CD4-positive, CD25-positive, alpha-beta regulatory T cell (primary cell): ENCODE measurements at regions not wholly inside any gene's neighbourhood (a gene's known extent, or its start where the extent isn't known, plus 50 kb on each side); places are given as distances from the start of the nearest gene placed in this dataset.

Experiments used
- ATAC-seq, 2 donors: fragments of 150-1000 bp; cut with Tn5 transposase; one replicate each; pipeline ENCODE4 v1.10.0; 2021; ENCODE audit warnings: low read depth in 2 of 2, moderate number of reproducible peaks in 2 of 2, moderate library complexity in 1 of 2
- DNase-seq, 3 donors: peaks; one replicate each; pipeline versions ENCODE4 v3.0.0 to v3.0.0-alpha.2; 2012 to 2022; ENCODE audit warnings: mixed read lengths in 1 of 3
- H3K27ac ChIP-seq: one replicate; pipeline ENCODE4 v1.7.0; 2013; ENCODE audit warnings: mild to moderate bottlenecking, low read length; ENCODE audit not compliant: insufficient read depth, poor library complexity, severe bottlenecking
- H3K27me3 ChIP-seq: one replicate; pipeline ENCODE4 v1.7.0; 2013; ENCODE audit warnings: low read length; ENCODE audit not compliant: control insufficient read depth, insufficient read depth
- H3K36me3 ChIP-seq: one replicate; pipeline ENCODE4 v1.7.0; 2013; ENCODE audit warnings: mild to moderate bottlenecking, low read length, moderate library complexity; ENCODE audit not compliant: control insufficient read depth, insufficient read depth
- H3K4me1 ChIP-seq: 2 replicates; pipeline ENCODE4 v1.7.0; 2013; ENCODE audit warnings: mild to moderate bottlenecking, low read length; ENCODE audit not compliant: insufficient read depth, control insufficient read depth, poor library complexity, severe bottlenecking
- H3K4me3 ChIP-seq: one replicate; pipeline ENCODE4 v1.7.0; 2013; ENCODE audit warnings: low read depth, mild to moderate bottlenecking, low read length, moderate library complexity
- H3K9me3 ChIP-seq, 2 experiments: 1 replicate in 1 of 2; 2 replicates in 1 of 2; pipeline ENCODE4 v1.7.0; 2013; ENCODE audit warnings: low read length in 2 of 2, mild to moderate bottlenecking in 1 of 2, moderate library complexity in 1 of 2; ENCODE audit not compliant: control insufficient read depth in 2 of 2
- H3K27ac Mint-ChIP-seq, 3 donors: one replicate each; pipeline ENCODE4 v1.8.0; 2020 to 2022; ENCODE audit warnings: mild to moderate bottlenecking in 3 of 3, mixed read lengths in 3 of 3, moderate library complexity in 2 of 3
- H3K27me3 Mint-ChIP-seq: one replicate; pipeline ENCODE4 v1.8.0; 2022; ENCODE audit warnings: mild to moderate bottlenecking, mixed read lengths
- H3K36me3 Mint-ChIP-seq: one replicate; pipeline ENCODE4 v1.8.0; 2020; ENCODE audit warnings: mixed read lengths
- H3K4me1 Mint-ChIP-seq, 4 donors: one replicate each; pipeline ENCODE4 v1.8.0; 2020 to 2022; ENCODE audit warnings: mixed read lengths in 4 of 4, mild to moderate bottlenecking in 1 of 4
- H3K4me3 Mint-ChIP-seq, 4 donors: one replicate each; pipeline ENCODE4 v1.8.0; 2020 to 2022; ENCODE audit warnings: mild to moderate bottlenecking in 4 of 4, mixed read lengths in 4 of 4, moderate library complexity in 3 of 4
- H3K9me3 Mint-ChIP-seq, 7 donors: one replicate each; pipeline ENCODE4 v1.8.0; 2020 to 2022; ENCODE audit warnings: mixed read lengths in 7 of 7, mild to moderate bottlenecking in 3 of 7, moderate library complexity in 2 of 7

DNA sequence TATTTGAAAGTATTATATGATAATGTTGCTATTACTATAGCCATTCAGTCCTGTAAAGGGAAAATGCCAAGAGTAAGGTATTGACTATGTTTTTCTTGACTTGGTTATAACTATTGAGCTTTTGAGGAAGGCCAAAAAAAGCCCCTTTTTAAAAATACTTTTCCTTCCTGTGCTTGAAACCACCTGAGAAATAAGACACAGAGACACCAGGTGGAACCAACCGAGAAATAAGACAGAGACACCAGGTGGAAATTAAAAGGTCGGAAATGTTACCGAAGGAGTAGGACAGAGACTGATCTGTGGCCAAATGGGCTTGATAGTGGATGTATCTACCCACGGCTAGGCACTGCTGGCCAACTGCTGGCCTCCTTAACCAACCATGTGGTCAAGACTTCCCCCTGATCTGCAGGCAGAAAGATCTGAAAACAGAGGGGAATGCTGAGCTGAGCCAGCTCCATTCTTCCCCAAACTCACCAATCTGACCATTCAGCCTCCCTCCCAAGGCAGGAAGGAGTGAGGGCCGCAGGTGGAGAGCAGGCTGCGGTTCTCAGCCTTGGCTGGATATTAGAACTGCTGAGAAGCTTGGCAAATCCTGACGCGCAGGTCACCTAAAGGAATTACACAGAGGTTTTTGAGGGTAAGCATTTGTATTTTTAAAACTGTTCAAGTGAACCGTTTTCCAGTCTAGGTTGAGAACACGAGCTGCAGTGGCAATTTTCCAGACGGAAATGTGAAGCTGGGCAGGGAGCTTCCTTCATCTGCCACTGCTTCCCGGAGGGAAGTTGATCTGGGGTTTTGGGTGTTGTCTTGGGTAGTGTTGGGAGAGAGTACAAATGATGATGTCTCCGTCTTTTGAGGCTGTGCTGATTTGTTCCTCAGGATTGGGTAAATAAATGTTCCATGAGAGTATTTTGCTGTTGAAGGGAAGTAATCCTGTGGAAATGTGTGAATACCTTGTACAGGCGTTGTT is 121.7 kb upstream of the EXOC2 start:
- Histone ChIP-seq H3K4me1 (no peaks in the 10 kb centered on the region), H3K36me3 (no peaks in the 10 kb centered on the region), H3K4me3 (no peak overlapping the region), H3K9me3 (no peaks in the 10 kb centered on the region), H3K27me3 (peaks cover 11% of the 10 kb centered on the region), H3K27ac (no peak overlapping the region)
- H3K27ac Mint-ChIP-seq = no peak overlapping the region
- ATAC-seq (no peak), DNase-seq (no peak)
- H3K27me3 Mint-ChIP-seq = peaks cover 6% of the 10 kb centered on the region
- no peaks in the 10 kb centered on the region for H3K36me3 Mint-ChIP-seq
- peaks cover 0 to 6% (median 0%) of the 10 kb centered on the region in 4 donors for H3K4me1 Mint-ChIP-seq
- no peak overlapping the region for H3K4me3 Mint-ChIP-seq
- H3K9me3 Mint-ChIP-seq = peaks cover 0 to 3% (median 0%) of the 10 kb centered on the region in 7 donors

DNA sequence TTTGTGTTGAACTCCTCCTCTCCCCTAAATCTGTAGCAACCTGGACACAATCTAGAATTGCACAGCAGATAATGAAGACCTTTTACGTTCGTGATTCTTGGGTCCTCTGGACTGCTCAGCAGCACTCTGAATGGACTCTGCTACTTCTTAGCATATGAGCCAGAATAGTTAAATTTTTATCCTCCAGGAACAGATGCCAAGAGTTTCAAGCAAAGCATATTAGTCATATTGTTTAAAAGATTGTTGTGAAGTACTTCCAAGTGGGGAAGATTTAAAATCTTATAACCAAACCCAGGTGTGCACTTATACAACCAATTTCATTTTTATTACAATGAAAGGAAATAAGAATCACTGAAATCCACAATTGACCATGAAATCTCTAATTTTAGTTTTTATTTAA is 118.9 kb upstream of the EXOC2 start:
- no peak for ATAC-seq
- no peaks in the 10 kb centered on the region for H3K4me1 ChIP-seq

DNA sequence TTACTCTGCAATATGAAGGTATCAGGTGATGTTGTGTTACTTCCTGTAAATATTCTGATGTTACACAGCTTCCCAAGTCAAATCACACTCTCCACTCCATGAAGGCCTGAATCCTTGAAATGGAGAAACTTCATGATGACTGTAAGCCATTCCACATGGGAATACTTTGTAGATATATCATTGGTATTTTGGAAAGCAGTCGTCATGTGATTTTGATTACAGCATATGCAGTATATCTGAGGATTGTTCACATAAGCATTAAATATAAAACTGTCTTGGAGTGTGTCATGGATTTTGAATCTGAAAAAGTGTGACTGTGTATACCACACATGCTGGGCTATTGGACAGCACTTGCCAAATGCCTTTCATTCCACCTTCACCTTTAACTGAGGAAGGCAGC is 118.3 kb upstream of the EXOC2 start:
- H3K4me1 Mint-ChIP-seq = no peaks in the 10 kb centered on the region
- no peaks in the 10 kb centered on the region for H3K36me3 Mint-ChIP-seq
- Histone ChIP-seq H3K36me3 (no peaks in the 10 kb centered on the region), H3K4me1 (no peaks in the 10 kb centered on the region), H3K27me3 (peaks cover 4% of the 10 kb centered on the region), H3K9me3 (no peaks in the 10 kb centered on the region), H3K27ac (no peak overlapping the region), H3K4me3 (no peak overlapping the region)
- DNase-seq = no peak
- no peak for ATAC-seq
- peaks cover 0 to 3% (median 0%) of the 10 kb centered on the region in 7 donors for H3K9me3 Mint-ChIP-seq
- H3K27me3 Mint-ChIP-seq = no peaks in the 10 kb centered on the region
- H3K4me3 Mint-ChIP-seq = no peak overlapping the region
- H3K27ac Mint-ChIP-seq = no peak overlapping the region

More for the DNA sequence above, 118.9 kb upstream of the EXOC2 start:
- Mint-ChIP-seq H3K27me3 (no peaks in the 10 kb centered on the region), H3K9me3 (peaks cover 0 to 3% (median 0%) of the 10 kb centered on the region in 7 donors), H3K36me3 (no peaks in the 10 kb centered on the region), H3K4me3 (no peak overlapping the region), H3K4me1 (peaks cover 0 to 5% (median 0%) of the 10 kb centered on the region in 4 donors), H3K27ac (no peak overlapping the region)
- Histone ChIP-seq H3K4me3 (no peak overlapping the region), H3K27ac (no peak overlapping the region), H3K9me3 (no peaks in the 10 kb centered on the region), H3K36me3 (no peaks in the 10 kb centered on the region), H3K27me3 (peaks cover 4% of the 10 kb centered on the region)
- no peak for DNase-seq

DNA sequence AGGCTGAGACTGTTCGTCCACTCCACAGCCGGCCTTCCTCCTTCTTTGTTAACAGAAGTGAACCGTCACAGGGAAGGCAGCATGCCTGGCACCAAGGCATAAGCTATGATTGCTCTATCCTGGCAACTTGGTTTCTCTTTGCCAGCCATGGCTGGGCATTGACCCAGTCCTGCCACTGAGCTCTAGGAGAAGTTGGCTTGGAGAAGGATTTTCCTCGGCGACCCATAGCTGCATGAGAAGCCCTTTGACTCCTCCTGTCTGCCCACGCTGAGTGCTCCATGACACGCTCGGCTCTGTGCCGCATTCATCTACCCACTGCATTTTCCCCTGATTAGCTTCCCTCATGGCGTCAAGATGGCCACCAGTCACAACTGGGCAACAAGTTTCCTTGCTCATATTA is 111.8 kb upstream of the EXOC2 start:
- Mint-ChIP-seq H3K36me3 (no peaks in the 10 kb centered on the region), H3K4me1 (no peaks in the 10 kb centered on the region), H3K9me3 (no peaks in the 10 kb centered on the region), H3K27me3 (peaks cover 29% of the 10 kb centered on the region), H3K4me3 (no peak overlapping the region), H3K27ac (no peak overlapping the region)
- Histone ChIP-seq H3K27me3 (peaks cover 9% of the 10 kb centered on the region), H3K9me3 (no peaks in the 10 kb centered on the region), H3K27ac (no peak overlapping the region), H3K4me1 (no peaks in the 10 kb centered on the region), H3K36me3 (no peaks in the 10 kb centered on the region), H3K4me3 (no peak overlapping the region)
- DNase-seq (no peak), ATAC-seq (no peak)

DNA sequence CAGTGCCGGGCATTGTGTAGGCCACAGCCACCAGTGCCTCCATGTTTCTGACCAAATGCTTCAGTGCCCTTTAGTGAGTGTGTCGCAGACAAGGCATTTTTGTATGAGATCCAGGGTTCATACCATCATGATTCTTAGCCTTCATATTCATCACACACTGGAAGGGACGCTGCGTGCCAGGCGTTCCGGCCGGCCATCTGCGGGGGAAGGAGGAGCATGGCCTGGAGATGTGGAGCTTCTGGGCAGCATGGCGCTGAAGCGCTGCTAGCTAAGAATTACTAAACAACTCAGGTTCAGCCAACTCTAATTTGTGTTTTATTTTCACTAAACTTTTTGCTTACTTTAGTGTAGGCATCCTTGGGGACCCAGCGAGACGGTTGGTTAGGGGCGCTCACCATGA is 111.4 kb upstream of the EXOC2 start:
- peaks cover 8% of the 10 kb centered on the region for H3K27me3 ChIP-seq
- H3K36me3 ChIP-seq = no peaks in the 10 kb centered on the region
- no peak overlapping the region for H3K27ac ChIP-seq
- Mint-ChIP-seq H3K9me3 (no peaks in the 10 kb centered on the region), H3K27ac (no peak overlapping the region), H3K4me1 (no peaks in the 10 kb centered on the region), H3K4me3 (no peak overlapping the region), H3K36me3 (no peaks in the 10 kb centered on the region), H3K27me3 (peaks cover 33% of the 10 kb centered on the region)
- no peaks in the 10 kb centered on the region for H3K4me1 ChIP-seq
- DNase-seq (no peak), ATAC-seq (no peak)
- H3K9me3 ChIP-seq = no peaks in the 10 kb centered on the region
- H3K4me3 ChIP-seq = no peak overlapping the region

DNA sequence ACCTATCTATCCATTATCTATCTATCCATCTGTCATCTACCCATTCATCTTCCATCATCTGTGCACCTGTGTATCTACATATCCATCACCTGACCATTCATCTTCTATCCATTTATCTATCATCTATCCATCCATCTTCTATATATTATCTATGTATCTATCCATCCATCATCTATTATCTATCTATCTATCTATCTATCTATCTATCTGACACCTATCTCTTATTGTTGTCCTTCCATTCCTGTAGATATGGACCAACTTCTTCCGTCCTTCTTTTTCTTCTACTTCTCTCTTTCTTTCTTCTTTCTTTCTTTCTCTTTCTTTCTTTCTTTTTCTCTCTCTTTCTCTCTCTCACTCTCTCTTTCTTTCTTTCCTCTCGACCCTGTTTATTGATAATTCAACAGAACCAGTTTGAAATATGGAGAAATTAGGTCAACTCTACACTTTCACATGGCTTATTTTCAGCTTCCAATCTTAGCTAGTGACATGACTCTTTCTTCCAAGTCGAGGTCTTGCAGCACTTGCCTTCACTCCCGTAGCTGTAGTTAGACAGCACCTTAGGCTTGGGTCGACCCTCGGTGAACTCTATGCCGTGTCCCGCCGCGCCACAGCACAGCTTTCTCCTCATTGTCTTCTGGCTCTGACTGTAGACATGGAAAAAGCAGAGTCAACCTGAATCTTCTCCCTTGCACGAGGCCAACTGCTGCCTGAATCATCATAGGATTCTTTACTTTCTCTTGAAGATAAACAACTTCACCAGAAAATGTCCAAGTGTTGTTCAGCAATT is 110.4 kb upstream of the EXOC2 start:
- DNase-seq (no peak), ATAC-seq (no peak)
- Mint-ChIP-seq H3K27me3 (peaks cover 33% of the 10 kb centered on the region), H3K4me1 (no peaks in the 10 kb centered on the region), H3K36me3 (no peaks in the 10 kb centered on the region), H3K9me3 (no peaks in the 10 kb centered on the region), H3K4me3 (no peak overlapping the region), H3K27ac (no peak overlapping the region)
- Histone ChIP-seq H3K9me3 (no peaks in the 10 kb centered on the region), H3K27ac (no peak overlapping the region), H3K4me1 (no peaks in the 10 kb centered on the region), H3K4me3 (no peak overlapping the region), H3K36me3 (no peaks in the 10 kb centered on the region), H3K27me3 (peaks cover 7% of the 10 kb centered on the region)

DNA sequence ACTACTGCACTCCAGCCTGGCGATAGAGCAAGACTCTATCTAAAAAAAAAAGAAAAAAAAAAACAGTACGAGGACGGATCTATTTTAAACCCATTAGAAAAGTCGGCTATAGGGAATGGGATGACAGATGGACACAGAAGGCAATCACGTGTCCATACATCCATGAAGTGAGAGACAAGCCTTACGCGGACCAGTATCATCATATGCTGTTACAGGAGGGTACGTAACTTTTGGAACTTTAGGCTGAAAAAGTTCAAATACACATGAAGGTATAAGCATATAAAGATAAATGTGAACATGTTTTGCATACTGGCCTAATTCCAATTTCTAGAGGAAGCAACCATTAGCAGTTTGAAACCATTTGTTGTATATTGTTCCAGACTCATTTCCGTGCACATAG is 109.8 kb upstream of the EXOC2 start:
- H3K27me3 Mint-ChIP-seq = peaks cover 40% of the 10 kb centered on the region
- Histone ChIP-seq H3K27ac (no peak overlapping the region), H3K4me1 (peaks cover under 1% of the 10 kb centered on the region), H3K27me3 (peaks cover 11% of the 10 kb centered on the region), H3K36me3 (no peaks in the 10 kb centered on the region), H3K9me3 (no peaks in the 10 kb centered on the region), H3K4me3 (no peak overlapping the region)
- no peak overlapping the region for H3K4me3 Mint-ChIP-seq
- no peak for ATAC-seq
- H3K27ac Mint-ChIP-seq = no peak overlapping the region
- peaks cover 0 to 1% (median 0%) of the 10 kb centered on the region in 4 donors for H3K4me1 Mint-ChIP-seq
- DNase-seq = no peak
- H3K36me3 Mint-ChIP-seq = no peaks in the 10 kb centered on the region
- H3K9me3 Mint-ChIP-seq = no peaks in the 10 kb centered on the region
